K562 (cell line): ENCODE measurements at regions not wholly inside any gene's neighbourhood (a gene's known extent, or its start where the extent isn't known, plus 50 kb on each side); places are given as distances from the start of the nearest gene placed in this dataset.

Experiments used
- ATAC-seq: fragments of 200-7000 bp; cut with Tn5 transposase; 3 replicates; pipeline ENCODE4 v1.9.1; 2020; ENCODE audit warnings: moderate library complexity
- BruUV-seq: library from RNA; stranded (reverse); fragments of 400-500 nt; replicated peaks from 2 replicates; lab custom pipeline; 2021; lab: Mats Ljungman, UMichigan
- CTCF ChIA-PET: fragments of 300-600 bp; formaldehyde crosslinking; extraction: SDS; loops from one replicate; lab custom pipeline; 2021; ENCODE audit warnings: low intra/inter-chr PET ratio; lab: Yijun Ruan, JAX
- POLR2A ChIA-PET: fragments of 300-600, 350-650 bp; sonication (Branson Sonifier 250); formaldehyde crosslinking; extraction: SDS; loops from one replicate; lab custom pipeline; 2021; ENCODE audit warnings: antibody characterized with exemption, inconsistent platforms; lab: Yijun Ruan, JAX
- DNase-seq, 4 experiments: peaks; one replicate each; pipeline versions ENCODE4 v3.0.0 to v3.0.0-alpha.2; 2011 to 2018; ENCODE audit warnings: low spot score in 3 of 4, mixed read lengths in 3 of 4; ENCODE audit errors: extremely low read depth in 1 of 4
- FAIRE-seq: peaks from 2 replicates; lab custom pipeline; 2011; peaks lifted over from hg19 to GRCh38; lab: Jason Lieb, UNC
- H2AFZ ChIP-seq: 2 replicates; pipeline ENCODE4 v1.6.0; 2011; ENCODE audit warnings: low read depth, low read length, control low read depth, inconsistent platforms
- H3K27ac ChIP-seq: fragments of 200-600 bp; 3 replicates; pipeline ENCODE4 v1.8.0; 2011; ENCODE audit warnings: low read depth, mild to moderate bottlenecking, control low read depth, inconsistent platforms, low read length, moderate library complexity, mixed read lengths; ENCODE audit errors: extremely low read depth
- H3K27me3 ChIP-seq, 2 experiments: fragments of 300-600 bp in 1 of 2; 2 replicates in 1 of 2; 3 replicates in 1 of 2; pipeline versions ENCODE4 v1.6.0 to v1.8.0; 2011; ENCODE audit warnings: inconsistent platforms in 2 of 2, low read length in 2 of 2, mild to moderate bottlenecking in 1 of 2, mixed read lengths in 1 of 2, moderate library complexity in 1 of 2; ENCODE audit not compliant: control insufficient read depth in 2 of 2, insufficient read depth in 2 of 2
- H3K36me3 ChIP-seq: fragments of 300-600 bp; 3 replicates; pipeline ENCODE4 v1.8.0; 2011; ENCODE audit warnings: mild to moderate bottlenecking, low read length, inconsistent platforms; ENCODE audit not compliant: control insufficient read depth, insufficient read depth
- H3K4me1 ChIP-seq, 2 experiments: fragments of 200-600 bp in 1 of 2; replicated peaks in 1 of 2; 2 replicates in 1 of 2; 3 replicates in 1 of 2; pipeline versions ENCODE4 v1.5.1 to v1.8.0; 2011; ENCODE audit warnings: inconsistent platforms in 2 of 2, low read length in 2 of 2, mild to moderate bottlenecking in 1 of 2, mixed read lengths in 1 of 2, moderate library complexity in 1 of 2; ENCODE audit not compliant: control insufficient read depth in 2 of 2, insufficient read depth in 2 of 2
- H3K4me2 ChIP-seq: 2 replicates; pipeline ENCODE4 v1.6.1; 2011; ENCODE audit warnings: low read length, control low read depth, inconsistent platforms, mixed read lengths; ENCODE audit not compliant: insufficient read depth
- H3K4me3 ChIP-seq: fragments of 200-600 bp; sonication (generic), shearing (Covaris generic); 2 replicates; pipeline ENCODE4 v1.5.1; 2016; ENCODE audit warnings: control low read depth, inconsistent platforms
- H3K79me2 ChIP-seq: fragments of 200-600 bp; 3 replicates; pipeline ENCODE4 v1.8.0; 2011; ENCODE audit warnings: low read length, inconsistent platforms; ENCODE audit not compliant: control insufficient read depth, insufficient read depth
- H3K9ac ChIP-seq, 2 experiments: 2 replicates each; pipeline versions ENCODE4 v1.6.0 to v1.6.1; 2011; ENCODE audit warnings: low read depth in 2 of 2, low read length in 2 of 2, control low read depth in 1 of 2, inconsistent platforms in 1 of 2, mild to moderate bottlenecking in 1 of 2, mixed read lengths in 1 of 2; ENCODE audit not compliant: insufficient read depth in 1 of 2
- H3K9me1 ChIP-seq: one replicate; pipeline ENCODE4 v1.6.0; 2011; ENCODE audit warnings: inconsistent platforms, mild to moderate bottlenecking, low read length, moderate library complexity; ENCODE audit not compliant: control insufficient read depth, insufficient read depth
- H3K9me3 ChIP-seq: replicated peaks from 2 replicates; pipeline ENCODE4 v1.5.1; 2011; ENCODE audit warnings: low read depth, low read length, inconsistent platforms; ENCODE audit not compliant: control insufficient read depth, insufficient read depth
- H4K20me1 ChIP-seq: replicated peaks from 2 replicates; pipeline ENCODE4 v1.6.1; 2011; ENCODE audit warnings: low read length, inconsistent platforms, mixed read lengths; ENCODE audit not compliant: control insufficient read depth, insufficient read depth
- DDX20 ChIP-seq: fragments of 450-650 bp; IDR thresholded peaks from 2 replicates; pipeline ENCODE4 v1.6.1; 2016; ENCODE audit warnings: missing genetic modification characterization, low read depth, mild to moderate bottlenecking, missing compliant biosample characterization, moderate library complexity
- GTF2F1 ChIP-seq: IDR thresholded peaks from 2 replicates; pipeline ENCODE4 v1.6.1; 2011; ENCODE audit warnings: low read depth, low read length, improper control_type of control experiment
- HCFC1 ChIP-seq: IDR thresholded peaks from 2 replicates; pipeline ENCODE4 v1.6.1; 2012; ENCODE audit warnings: low read depth, low read length, improper control_type of control experiment
- HDAC3 ChIP-seq: fragments of 450-650 bp; IDR thresholded peaks from 2 replicates; pipeline ENCODE4 v1.6.1; 2018; ENCODE audit warnings: borderline replicate concordance, mild to moderate bottlenecking, moderate library complexity; ENCODE audit not compliant: partially characterized antibody
- MEF2A ChIP-seq: IDR thresholded peaks from 2 replicates; pipeline ENCODE4 v1.6.1; 2011; ENCODE audit warnings: low read depth, mild to moderate bottlenecking, low read length, moderate library complexity; ENCODE audit not compliant: control insufficient read depth
- MTA3 ChIP-seq: fragments of 450-650 bp; formaldehyde crosslinking; IDR thresholded peaks from 2 replicates; pipeline ENCODE4 v1.6.1; 2017; ENCODE audit warnings: mild to moderate bottlenecking, borderline replicate concordance
- NFE2 ChIP-seq: IDR thresholded peaks from 2 replicates; pipeline ENCODE4 v1.6.1; 2014; ENCODE audit warnings: antibody characterized with exemption, low read depth
- SP2 ChIP-seq: IDR thresholded peaks from 2 replicates; pipeline ENCODE4 v1.6.1; 2011; ENCODE audit warnings: mild to moderate bottlenecking, low read depth, low read length, moderate library complexity; ENCODE audit not compliant: poor library complexity, severe bottlenecking; ENCODE audit errors: extremely low read depth
- ZBTB1 ChIP-seq: sonication (generic); formaldehyde crosslinking; IDR thresholded peaks from 2 replicates; pipeline ENCODE4 v1.8.1; 2023; ENCODE audit warnings: missing genetic modification reagents, low read depth, mild to moderate bottlenecking, borderline replicate concordance
- ZEB2 ChIP-seq: fragments of 450-650 bp; IDR thresholded peaks from 2 replicates; pipeline ENCODE4 v1.6.1; 2016
- in situ Hi-C: fragments of 300-500 bp; cut with MboI; formaldehyde crosslinking; loops from 4 replicates; pipeline ENCODE4 v1.15.0; 2018; ENCODE audit warnings: inconsistent platforms, mixed read lengths
- intact Hi-C: fragments of 100-400 bp; cut with micrococcal nuclease; formaldehyde crosslinking; loops from 2 replicates; pipeline ENCODE4 v1.14.2; 2022
- TF ChIP-seq, protein P1 (sequence below): fragments of 250-450 bp; sonication (Bioruptor Pico); IDR thresholded peaks from 2 replicates; pipeline ENCODE4 v1.8.0; 2022; ENCODE audit warnings: inconsistent platforms
- TF ChIP-seq, protein P2 (sequence below): fragments of 450-650 bp; IDR thresholded peaks from 2 replicates; pipeline ENCODE4 v1.6.1; 2016; ENCODE audit warnings: missing biosample characterization, missing genetic modification characterization

DNA sequence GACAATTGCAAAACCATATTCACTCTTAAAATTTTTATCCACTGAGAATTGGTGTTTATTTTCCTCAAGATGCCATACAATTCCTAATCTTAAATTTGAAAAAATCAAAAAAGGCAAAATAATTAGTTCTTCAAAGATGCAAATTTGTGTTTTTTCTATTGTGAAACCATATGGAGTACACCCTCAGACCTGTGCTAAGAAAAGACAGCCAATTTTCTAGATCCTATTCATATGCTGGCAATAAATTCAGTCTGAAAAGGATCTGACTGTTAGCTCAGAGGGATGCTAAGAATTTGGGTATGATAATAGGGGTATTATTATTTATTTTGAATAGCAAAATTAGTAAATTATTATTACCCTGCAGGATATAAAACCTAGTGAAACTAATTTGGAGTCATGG is 476.9 kb upstream of the SYT1 start:
- H3K27ac ChIP-seq, result no peak overlapping the region
- intact Hi-C loops (no loop called here), in situ Hi-C loops (no loop called here)
- no peak overlapping the region for H3K4me2 ChIP-seq
- H3K9ac ChIP-seq, result no peak overlapping the region
- no peaks in the 10 kb centered on the region for H3K27me3 ChIP-seq
- H4K20me1 ChIP-seq, result no peaks in the 10 kb centered on the region
- H2AFZ ChIP-seq, result no peak overlapping the region
- no peaks in the 10 kb centered on the region for H3K4me1 ChIP-seq
- TF ChIP-seq, protein P1, sequence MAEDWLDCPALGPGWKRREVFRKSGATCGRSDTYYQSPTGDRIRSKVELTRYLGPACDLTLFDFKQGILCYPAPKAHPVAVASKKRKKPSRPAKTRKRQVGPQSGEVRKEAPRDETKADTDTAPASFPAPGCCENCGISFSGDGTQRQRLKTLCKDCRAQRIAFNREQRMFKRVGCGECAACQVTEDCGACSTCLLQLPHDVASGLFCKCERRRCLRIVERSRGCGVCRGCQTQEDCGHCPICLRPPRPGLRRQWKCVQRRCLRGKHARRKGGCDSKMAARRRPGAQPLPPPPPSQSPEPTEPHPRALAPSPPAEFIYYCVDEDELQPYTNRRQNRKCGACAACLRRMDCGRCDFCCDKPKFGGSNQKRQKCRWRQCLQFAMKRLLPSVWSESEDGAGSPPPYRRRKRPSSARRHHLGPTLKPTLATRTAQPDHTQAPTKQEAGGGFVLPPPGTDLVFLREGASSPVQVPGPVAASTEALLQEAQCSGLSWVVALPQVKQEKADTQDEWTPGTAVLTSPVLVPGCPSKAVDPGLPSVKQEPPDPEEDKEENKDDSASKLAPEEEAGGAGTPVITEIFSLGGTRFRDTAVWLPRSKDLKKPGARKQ, result no peak
- no peak for TF ChIP-seq SP2
- no peak for TF ChIP-seq MTA3
- no peak for TF ChIP-seq MEF2A
- no peak for TF ChIP-seq GTF2F1
- no peak for TF ChIP-seq HDAC3
- no peak for TF ChIP-seq ZBTB1 (CRISPR knock-in tag)
- no peak for TF ChIP-seq DDX20 (tag)
- TF ChIP-seq HCFC1, result no peak
- TF ChIP-seq, protein P2, sequence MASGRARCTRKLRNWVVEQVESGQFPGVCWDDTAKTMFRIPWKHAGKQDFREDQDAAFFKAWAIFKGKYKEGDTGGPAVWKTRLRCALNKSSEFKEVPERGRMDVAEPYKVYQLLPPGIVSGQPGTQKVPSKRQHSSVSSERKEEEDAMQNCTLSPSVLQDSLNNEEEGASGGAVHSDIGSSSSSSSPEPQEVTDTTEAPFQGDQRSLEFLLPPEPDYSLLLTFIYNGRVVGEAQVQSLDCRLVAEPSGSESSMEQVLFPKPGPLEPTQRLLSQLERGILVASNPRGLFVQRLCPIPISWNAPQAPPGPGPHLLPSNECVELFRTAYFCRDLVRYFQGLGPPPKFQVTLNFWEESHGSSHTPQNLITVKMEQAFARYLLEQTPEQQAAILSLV, result no peak
- TF ChIP-seq ZEB2, result no peak
- no peak for TF ChIP-seq NFE2
- DNase-seq (no peak), FAIRE-seq (no peak), ATAC-seq (no peak)
- ChIA-PET CTCF (no interaction called here), POLR2A (no interaction called here)
- no peaks in the 10 kb centered on the region for H3K9me1 ChIP-seq
- no peaks in the 10 kb centered on the region for H3K9me3 ChIP-seq
- H3K36me3 ChIP-seq, result no peaks in the 10 kb centered on the region
- BruUV-seq, result no TSS peak
- H3K79me2 ChIP-seq, result no peaks in the 10 kb centered on the region
- H3K4me3 ChIP-seq, result no peak overlapping the region
